Ovary (tissue), 7 donors: ENCODE measurements at regions not wholly inside any gene's neighbourhood (a gene's known extent, or its start where the extent isn't known, plus 50 kb on each side); places are given as distances from the start of the nearest gene placed in this dataset.

ENCODE experiments used
- DNase-seq, 5 donors: peaks; one replicate each; pipeline ENCODE4 v3.0.0-alpha.2; 2019 to 2020
- H3K27ac ChIP-seq, 2 donors: fragments of 200-600 bp; one replicate each; pipeline versions ENCODE4 v1.5.1 to v1.8.0; 2019 to 2022
- H3K27me3 ChIP-seq: fragments of 200-600 bp; one replicate; pipeline ENCODE4 v1.8.0; 2022
- H3K36me3 ChIP-seq: fragments of 200-600 bp; sonication (generic); one replicate; pipeline ENCODE4 v1.5.1; 2019
- H3K4me1 ChIP-seq: one replicate; pipeline ENCODE4 v1.8.1; 2013; ENCODE audit warnings: mild to moderate bottlenecking, moderate library complexity; ENCODE audit not compliant: insufficient read depth
- H3K4me3 ChIP-seq: fragments of 200-600 bp; sonication (generic); one replicate; pipeline ENCODE4 v1.5.1; 2017
- H3K9me3 ChIP-seq, 2 donors: fragments of 200-600 bp in 1 of 2; sonication (generic) in 1 of 2; one replicate each; pipeline versions ENCODE4 v1.5.1 to v1.8.1; 2013 to 2019; ENCODE audit warnings: mild to moderate bottlenecking in 1 of 2, moderate library complexity in 1 of 2
- EP300 ChIP-seq: sonication (generic); formaldehyde crosslinking; IDR thresholded peaks from one replicate; pipeline ENCODE4 v1.6.1; 2017; ENCODE audit warnings: antibody characterized with exemption
- POLR2A ChIP-seq: fragments of 450-650 bp; IDR thresholded peaks from one replicate; pipeline ENCODE4 v1.6.1; 2017; ENCODE audit warnings: antibody characterized with exemption, mild to moderate bottlenecking, moderate library complexity
- WGBS, 3 donors: extraction: QIAGEN DNeasy Blood & Tissue Kit in 1 of 3; methylation state at CpG; one replicate each; pipeline versions ENCODE4 v1.1.5 to v1.1.7; 2013 to 2017; 5-methylcytosine and 5-hydroxymethylcytosine counted together
- intact Hi-C, 4 donors: fragments of 100-400 bp; cut with DNase I; formaldehyde crosslinking; loops; one replicate each; pipeline versions ENCODE4 v1.11.0 to v1.15.1; 2022 to 2023
- TF ChIP-seq, protein P1 (sequence below), 3 donors: fragments of 450-650 bp in 2 of 3; fragments of 200-600 bp in 1 of 3; IDR thresholded peaks; one replicate each; pipeline versions ENCODE4 v1.5.1 to v1.8.0; 2016 to 2022; ENCODE audit warnings: antibody characterized with exemption in 3 of 3, mild to moderate bottlenecking in 1 of 3
- donor health status: DM: no; HTN: no; CAD: no; lungs with moderate emphysema.
- donor health status: DM: no; HTN: no; CAD: no.
- donor health status: Bipolar disorder and iron deficiency.
- donor health status: DM: no; HTN: no; CAD: no.
- donor health status: DM: yes; HTN: yes; CAD: no.

DNA sequence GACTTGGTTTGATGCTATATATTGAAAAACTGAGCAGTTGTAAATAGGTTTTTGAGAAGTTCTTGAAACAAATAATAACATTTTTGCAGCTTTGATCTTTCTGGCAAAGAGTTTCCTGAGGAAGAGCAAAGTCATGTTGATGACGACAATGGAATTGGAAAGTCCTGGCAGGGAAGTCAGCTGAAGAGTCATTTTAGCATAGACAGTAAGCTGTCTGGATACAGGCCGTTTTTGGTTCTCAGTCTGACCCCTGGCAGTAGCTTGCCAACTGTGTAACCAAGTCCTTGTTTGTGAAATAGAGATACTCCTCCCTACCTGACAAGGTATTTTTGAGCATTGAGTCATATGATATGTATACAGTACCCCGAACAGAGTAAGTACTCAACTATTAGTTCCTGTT lies 193.3 kb downstream of the C11orf91 start:
- Histone ChIP-seq H3K27ac (no peak overlapping the region), H3K36me3 (no peaks in the 10 kb centered on the region), H3K4me1 (no peaks in the 10 kb centered on the region), H3K4me3 (no peak overlapping the region), H3K27me3 (no peaks in the 10 kb centered on the region), H3K9me3 (no peaks in the 10 kb centered on the region)
- intact Hi-C loops: no loop called here
- DNase-seq: no peak
- no peak for TF ChIP-seq POLR2A
- no peak for TF ChIP-seq EP300
- WGBS, 3 donors: 69 to 78% (median 71%) methylated on average over 3 of the region's 3 CpGs

DNA sequence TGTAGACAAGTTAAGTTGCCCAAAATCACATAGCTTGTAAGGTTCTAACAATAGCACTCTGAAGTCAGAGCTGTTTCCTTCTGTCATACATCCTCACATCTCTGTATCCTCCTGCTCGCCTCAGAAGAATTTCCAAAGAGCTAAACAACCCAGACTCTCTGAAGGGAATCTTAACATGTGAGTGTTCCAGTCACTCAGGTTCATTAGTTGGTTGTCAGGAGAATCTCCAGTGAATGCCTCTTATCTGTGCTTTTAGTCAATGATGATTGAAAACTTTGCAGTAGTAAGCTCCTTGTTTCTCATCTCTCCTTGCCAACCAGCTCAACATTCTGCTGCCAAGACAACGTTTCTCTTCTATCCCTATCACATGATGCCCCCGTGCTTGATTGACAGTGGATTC lies 195.5 kb downstream of the C11orf91 start:
- TF ChIP-seq EP300 (no peak), POLR2A (no peak)
- TF ChIP-seq, protein P1, sequence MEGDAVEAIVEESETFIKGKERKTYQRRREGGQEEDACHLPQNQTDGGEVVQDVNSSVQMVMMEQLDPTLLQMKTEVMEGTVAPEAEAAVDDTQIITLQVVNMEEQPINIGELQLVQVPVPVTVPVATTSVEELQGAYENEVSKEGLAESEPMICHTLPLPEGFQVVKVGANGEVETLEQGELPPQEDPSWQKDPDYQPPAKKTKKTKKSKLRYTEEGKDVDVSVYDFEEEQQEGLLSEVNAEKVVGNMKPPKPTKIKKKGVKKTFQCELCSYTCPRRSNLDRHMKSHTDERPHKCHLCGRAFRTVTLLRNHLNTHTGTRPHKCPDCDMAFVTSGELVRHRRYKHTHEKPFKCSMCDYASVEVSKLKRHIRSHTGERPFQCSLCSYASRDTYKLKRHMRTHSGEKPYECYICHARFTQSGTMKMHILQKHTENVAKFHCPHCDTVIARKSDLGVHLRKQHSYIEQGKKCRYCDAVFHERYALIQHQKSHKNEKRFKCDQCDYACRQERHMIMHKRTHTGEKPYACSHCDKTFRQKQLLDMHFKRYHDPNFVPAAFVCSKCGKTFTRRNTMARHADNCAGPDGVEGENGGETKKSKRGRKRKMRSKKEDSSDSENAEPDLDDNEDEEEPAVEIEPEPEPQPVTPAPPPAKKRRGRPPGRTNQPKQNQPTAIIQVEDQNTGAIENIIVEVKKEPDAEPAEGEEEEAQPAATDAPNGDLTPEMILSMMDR (IDR thresholded peaks at IDR 0.05): no peak
- no peak for DNase-seq

DNA sequence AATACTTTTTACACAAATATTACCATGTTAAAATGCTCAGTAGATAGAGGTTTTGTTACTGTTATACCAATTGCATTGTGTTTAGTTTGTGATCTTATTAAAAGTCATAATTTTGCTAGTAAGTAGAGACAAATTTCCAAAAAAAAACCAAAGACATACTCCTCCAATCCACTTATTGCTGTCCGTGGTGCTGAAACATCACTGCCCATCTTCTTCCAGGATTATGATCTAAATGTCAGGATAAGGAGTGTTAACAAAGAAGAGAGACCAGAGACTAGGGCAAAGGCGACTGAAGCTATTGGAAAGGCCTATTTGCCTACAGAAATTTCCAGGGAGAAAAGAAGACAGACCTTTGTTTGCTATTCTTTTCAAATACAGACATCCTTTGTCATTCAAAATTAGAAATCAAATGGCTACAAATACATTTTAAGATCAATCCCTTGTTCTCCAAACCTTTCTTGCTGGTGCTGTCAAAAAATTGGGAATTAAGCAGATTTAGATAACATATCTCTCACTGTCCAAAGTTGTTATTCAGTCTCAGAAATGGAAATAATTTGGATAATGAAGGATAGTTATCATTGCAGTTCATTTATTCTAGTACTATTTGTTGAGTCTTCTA lies 199.7 kb downstream of the C11orf91 start:
- Histone ChIP-seq H3K9me3 (no peaks in the 10 kb centered on the region), H3K4me1 (no peaks in the 10 kb centered on the region), H3K4me3 (no peak overlapping the region), H3K27me3 (no peaks in the 10 kb centered on the region), H3K36me3 (no peaks in the 10 kb centered on the region), H3K27ac (no peak overlapping the region)
- DNase-seq: no peak
- intact Hi-C loops: no loop called here
- TF ChIP-seq, protein P1 (IDR thresholded peaks at IDR 0.05): no peak
- TF ChIP-seq EP300 (no peak), POLR2A (no peak)
- 12 to 22% (median 16%) methylated on average over 2 of the region's 2 CpGs for whole genome bisulfite sequencing, 3 donors

More for the DNA sequence above, 195.5 kb downstream of the C11orf91 start:
- intact Hi-C loops: no loop called here
- no peak overlapping the region for H3K27ac ChIP-seq
- H3K4me3 ChIP-seq: no peak overlapping the region
- H3K4me1 ChIP-seq: no peaks in the 10 kb centered on the region
- 53 to 77% (median 54%) methylated on average over 3 of the region's 3 CpGs for WGBS, 3 donors
- no peaks in the 10 kb centered on the region for H3K36me3 ChIP-seq
- no peaks in the 10 kb centered on the region for H3K9me3 ChIP-seq
- H3K27me3 ChIP-seq: no peaks in the 10 kb centered on the region

DNA sequence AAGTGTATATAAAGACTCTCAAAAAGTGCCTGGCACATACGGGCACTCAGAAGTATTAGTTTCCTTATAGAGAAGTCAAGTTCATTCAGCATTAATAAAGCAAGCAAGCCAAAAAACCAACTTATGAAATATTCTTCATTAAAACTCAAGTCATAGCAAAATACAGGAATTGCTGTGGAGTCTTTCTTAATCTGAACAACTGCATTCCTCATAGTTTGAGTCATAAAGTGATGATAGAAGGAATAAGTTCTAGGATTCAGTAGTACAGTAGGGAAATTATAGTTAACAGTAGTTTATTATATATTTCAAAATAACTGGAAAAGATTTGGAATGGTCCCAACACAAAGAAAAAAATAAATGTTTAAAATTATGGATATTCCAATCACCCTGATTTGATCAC lies 200.3 kb downstream of the C11orf91 start:
- Histone ChIP-seq H3K36me3 (no peaks in the 10 kb centered on the region), H3K27me3 (no peaks in the 10 kb centered on the region), H3K4me3 (no peak overlapping the region), H3K27ac (no peak overlapping the region), H3K9me3 (no peaks in the 10 kb centered on the region), H3K4me1 (no peaks in the 10 kb centered on the region)
- TF ChIP-seq EP300 (no peak), POLR2A (no peak)
- TF ChIP-seq, protein P1 (IDR thresholded peaks at IDR 0.05): no peak
- intact Hi-C loops: no loop called here
- no peak for DNase-seq
- 90 to 94% (median 90%) methylated on average over 1 of the region's 1 CpG for WGBS, 3 donors

DNA sequence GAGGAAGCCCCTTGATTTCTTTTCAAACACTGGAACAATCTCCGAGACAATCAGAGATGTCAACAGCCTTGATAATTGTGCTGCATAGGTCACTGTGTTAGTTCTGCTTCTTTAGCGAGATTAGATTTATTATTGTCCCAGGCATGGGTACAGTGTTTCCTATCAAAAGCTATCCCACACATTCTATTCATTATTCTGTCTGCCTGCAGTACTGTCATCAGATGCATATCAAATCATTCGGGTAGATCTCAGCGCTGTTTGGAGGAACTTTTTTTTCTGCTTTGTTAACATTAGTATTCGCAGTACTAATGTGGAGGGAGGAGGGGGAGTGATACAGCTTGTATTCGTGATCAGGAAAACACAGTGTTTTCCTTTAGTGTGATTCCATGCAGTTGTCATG lies 208.0 kb downstream of the C11orf91 start:
- intact Hi-C loops: no loop called here
- Histone ChIP-seq H3K4me3 (no peak overlapping the region), H3K9me3 (no peaks in the 10 kb centered on the region), H3K4me1 (no peaks in the 10 kb centered on the region), H3K27me3 (no peaks in the 10 kb centered on the region), H3K27ac (no peak overlapping the region), H3K36me3 (no peaks in the 10 kb centered on the region)
- no peak for TF ChIP-seq EP300
- no peak for TF ChIP-seq POLR2A
- TF ChIP-seq, protein P1 (IDR thresholded peaks at IDR 0.05): no peak
- 42 to 59% (median 45%) methylated on average over 6 of the region's 6 CpGs for WGBS, 3 donors
- DNase-seq: no peak
